ENCODE measurements at regions not wholly inside any gene's neighbourhood (a gene's known extent, or its start where the extent isn't known, plus 50 kb on each side); places are given as distances from the start of the nearest gene placed in this dataset.

DNA sequence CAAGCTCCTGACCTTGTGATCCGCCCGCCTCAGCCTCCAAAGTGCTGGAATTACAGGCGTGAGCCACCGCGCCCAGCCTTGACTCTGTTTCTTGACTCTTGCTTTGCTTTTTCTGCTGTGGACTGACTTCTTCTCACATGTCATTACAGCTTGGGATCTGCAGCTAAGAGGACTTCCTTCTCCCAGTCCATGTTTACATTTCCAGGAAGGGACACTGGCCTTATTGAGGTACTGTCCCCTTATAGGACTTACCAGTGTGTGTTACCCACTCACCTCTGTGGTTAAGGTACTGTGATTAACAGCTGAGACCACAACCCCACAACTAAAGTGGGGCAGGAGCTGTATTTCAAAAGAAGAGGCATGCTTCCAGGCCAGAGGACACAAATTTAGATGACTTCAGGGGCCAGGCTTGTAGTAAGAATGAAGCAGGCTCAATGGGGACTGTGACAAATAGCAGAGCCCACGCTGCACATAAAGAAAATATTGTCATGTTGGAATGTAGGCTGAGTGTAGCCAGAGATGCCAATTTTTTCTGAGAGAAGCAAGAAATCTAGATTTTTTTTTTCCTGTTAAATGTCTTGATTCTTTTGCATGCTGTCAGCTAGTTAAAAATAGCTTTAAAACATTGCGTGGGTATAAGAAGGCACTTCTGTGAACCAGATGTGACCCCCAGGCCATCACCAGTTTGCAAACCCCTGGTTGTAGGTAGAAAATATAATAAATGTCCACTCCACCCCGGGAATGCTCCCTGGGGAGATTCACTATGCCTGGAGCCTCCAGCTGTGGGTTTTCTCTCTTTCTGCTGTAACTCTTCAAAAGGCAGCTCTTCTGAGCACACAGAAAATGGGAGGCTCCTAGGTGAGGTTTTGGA, 75.0 kb downstream of the PTPDC1 start:
- no peak for DNase-seq (ENCODE audit: low read depth)

DNA sequence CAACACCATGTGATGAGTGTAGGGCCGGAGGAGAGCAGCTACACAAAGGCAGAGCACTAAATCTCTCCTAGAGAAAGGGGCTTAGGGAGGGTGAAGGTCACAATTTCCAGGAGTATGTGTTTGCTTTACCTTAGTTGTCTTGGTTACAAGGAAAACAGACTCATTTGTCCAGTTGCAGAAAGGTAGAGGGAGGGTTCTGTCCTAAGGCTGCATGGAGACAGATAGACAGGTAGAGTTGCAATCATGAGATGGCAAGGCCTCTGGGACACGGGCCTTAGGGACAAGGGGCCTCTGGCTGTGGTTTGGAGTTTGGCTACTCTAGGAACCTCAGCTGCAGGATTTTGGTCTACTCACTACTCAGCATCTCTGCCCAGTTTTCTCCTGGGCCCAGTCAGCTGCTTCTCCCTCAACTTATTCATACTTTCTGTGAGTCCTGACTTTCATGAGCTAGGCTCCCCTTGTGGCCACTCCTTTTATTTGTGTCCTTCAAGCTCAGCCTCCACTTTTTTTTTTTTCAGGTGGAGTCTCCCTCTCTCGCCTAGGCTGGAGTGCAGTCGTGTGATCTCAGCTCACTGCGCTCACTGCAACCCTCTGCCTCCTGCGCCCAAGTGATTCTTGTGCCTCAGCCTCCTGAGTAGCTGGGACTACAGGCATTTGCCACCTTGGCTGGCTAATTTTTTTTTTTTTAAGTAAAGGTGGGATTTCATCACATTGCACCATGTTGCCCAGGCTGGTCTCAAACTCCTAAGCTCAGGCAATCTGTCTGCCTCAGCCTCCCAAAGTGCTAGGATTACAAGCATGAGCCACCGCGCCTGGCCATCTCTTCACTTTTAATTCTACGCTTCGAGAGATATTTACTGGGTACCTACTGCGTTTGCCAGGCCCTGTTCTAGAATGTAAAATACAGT, 76.6 kb downstream of the PTPDC1 start:
- DNase-seq (ENCODE audit: low read depth) = peak; percentile 45

DNA sequence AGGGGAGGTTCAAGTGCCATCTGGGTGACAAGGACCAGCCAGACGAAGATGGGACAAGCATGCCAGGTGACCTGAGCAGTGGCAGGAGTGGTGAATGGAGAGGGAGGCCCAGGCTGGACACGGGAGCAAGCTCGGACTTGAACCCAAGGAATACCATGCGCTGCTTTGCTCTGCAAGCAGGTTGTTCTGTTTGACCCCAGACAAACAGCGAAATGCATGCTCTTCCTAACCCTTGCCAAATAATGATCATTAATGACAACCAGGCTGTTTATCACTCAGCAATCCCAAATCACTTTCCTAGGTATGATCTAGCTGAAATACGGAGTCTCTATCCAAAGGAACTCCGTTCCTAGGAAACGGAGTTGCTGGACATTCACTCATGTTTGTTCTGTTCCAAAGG, 77.4 kb downstream of the PTPDC1 start:
- no peak for DNase-seq (ENCODE audit: low read depth)

DNA sequence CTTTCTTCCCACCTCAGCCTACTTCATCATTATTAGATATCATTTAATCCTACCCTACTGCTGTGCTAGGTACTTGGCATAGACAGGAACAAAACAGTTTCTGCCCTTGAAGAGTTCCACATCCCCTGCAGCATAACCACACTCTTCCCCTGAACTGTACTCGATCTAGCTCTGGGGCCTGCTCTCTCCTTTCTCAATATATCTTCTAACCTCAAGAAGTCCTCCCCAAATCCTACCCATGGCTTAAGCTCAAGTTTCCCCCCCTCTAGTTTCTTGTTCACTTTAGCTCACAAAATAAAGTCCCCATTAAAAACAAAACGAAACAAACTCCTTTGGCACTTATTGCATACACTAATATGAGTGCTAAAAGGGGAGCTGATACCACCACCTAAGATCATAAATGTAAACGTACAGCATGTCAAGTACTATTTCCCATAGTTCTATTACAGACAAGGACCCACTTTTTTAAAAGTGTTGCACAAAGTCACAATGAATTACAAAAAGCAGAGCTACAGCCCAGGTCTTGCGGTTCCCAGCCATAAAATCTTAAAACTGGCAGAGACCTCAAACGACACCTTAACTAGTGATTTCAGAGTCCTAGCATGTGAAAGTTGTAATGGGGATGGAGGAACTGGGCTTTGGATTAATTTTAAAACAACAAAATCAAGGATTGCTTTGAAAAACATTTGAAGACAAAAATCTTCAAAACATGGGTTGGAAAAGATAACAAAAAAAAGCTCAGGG, 80.7 kb downstream of the PTPDC1 start:
- no peak for DNase-seq (ENCODE audit: low read depth)

DNA sequence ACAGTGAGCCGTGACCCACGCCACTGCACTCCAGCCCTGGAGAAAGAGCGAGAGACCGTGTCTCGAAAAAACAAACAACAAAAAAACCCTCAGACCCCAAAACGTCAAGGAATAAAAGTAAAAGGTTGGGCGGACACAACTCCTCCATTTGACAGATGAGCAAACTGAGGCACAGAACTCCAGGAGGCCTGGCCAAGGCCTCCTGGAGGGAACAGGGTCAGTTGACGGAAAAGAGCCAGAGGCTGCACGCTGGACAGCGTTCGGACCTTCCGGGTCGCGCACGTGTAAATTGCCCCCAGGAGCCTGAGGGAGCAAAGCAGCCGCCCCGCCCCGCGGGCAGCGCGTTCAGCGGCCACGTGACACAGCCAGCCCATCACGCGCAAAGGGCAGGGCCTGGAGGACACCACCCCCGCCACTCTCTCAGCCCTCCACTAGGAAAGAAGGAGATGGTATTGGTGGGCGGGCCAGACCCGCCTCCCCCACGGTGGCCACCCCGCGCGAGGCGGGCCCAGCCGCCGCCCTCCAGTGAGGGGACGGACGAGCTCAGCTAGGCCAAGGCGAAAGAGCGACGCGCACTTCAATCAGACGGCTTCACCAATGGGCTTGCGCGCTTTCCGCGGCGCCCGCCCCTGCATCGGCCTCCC, 81.5 kb downstream of the PTPDC1 start:
- DNase-seq (ENCODE audit: low read depth) = peak; percentile 98

DNA sequence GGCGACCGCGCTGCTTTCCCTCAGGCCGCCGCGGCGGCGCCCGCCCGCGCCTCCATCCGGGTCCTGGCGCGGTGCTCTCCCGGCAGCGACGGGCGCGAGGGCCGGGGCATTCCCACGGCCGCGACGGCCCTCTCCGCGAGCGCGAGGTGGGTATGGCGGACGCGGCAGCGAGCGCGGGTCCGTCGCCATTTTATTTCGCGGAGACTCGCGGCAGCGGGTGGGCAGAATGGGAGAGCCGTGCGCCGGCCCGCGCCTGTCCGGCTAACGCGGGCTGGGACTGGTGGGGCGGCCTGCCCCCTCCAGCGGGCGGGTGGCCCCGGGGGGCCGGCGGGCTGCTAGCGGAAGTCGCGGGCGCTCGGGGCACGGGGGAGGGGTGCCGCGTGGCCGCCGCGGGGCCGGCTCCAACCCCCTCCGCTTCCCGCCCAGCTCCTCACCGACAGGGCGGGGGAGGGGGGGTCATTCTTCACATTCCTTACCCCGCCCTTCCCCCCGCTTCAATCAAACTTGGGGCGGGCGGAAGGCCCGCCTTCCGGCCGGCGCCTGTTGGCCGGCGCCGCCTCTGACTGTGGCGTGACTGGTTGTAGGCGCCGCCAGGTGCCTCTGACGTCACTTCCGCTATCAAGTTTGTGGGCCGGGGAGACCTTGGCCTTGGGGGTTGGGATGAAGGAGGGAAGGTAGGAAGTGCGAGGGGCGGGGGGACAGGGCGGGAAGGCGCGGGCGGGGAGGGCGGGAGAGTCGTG, 82.1 kb downstream of the PTPDC1 start:
- DNase-seq (ENCODE audit: low read depth) = peak; percentile 97

DNA sequence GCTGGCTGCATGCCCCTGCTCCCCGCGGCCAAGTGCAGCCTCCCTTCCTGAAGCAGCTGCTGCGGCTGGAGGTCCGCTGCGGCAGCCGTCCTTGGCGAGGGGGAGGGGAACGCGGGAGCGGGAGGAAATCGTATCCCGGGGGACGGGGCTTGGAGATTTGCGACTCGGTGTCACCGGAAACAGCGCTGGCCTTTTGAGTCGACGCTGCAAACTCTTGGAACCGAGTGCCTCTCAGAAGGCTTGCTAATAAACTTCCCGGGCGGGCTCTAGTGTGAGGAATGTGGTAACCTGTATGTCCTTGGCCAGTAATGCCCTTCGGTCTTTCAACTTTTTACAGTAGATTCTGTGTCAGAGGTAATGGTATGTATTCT, 82.7 kb downstream of the PTPDC1 start:
- DNase-seq (ENCODE audit: low read depth) = no peak

DNA sequence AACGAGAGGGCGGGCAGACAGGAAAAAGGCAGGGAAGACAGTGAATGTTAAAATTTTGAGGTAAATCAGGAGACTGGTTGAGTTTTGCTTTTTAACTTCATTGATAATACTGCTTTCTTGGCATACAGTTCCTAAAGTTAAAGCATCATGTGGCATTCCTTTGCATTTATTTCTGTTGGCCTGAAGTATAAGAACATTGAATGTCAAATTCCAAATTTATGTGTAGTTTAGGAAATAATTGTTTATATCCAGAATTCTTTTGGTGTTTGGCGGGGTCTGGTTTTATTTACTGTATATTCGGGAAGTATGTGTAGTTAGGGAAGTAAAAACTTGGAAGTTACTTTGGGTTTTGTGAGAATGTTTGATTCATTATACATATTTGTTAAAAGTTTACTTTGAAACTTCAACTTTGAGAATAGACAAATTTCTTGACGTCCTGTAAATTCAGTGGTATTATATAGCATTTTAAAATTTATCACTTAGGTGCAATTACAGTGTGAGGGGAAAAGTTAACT, 83.2 kb downstream of the PTPDC1 start:
- no peak for DNase-seq (ENCODE audit: low read depth)

DNA sequence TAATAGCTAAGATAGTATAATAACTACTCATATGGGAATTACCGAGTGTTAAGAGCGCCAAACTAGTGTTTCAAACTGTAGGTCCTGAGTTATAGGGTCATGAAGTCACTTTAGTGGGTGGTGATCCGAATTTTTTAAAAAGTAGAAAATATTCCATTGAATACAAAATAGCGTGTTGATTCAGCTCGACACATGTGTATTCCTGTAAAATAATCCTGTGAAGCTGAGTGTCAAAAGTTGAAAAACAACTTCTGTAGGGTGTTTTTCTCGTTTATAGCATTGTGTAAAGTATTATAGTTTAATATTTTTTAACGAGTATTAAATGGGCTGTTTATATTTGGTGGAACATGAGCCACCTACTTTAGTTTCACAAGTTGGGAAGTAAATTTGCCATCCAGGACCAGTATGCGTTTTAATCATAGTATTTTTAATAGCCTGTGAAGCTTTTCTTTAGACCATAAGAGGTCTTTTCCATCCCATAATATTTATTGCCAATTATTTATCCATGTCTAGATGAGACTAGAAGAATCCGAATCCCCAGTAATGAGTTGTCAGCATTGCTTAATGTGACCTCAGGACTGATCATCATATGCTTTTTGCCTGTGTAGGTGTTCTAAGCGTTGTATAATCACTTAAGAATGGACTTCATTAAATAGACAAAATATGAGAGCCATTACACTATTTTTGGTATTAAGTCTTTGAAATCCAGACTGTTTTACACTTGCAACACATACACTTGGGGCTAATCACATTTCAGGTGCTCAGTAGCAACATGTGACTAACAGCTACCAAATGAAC, 84.1 kb downstream of the PTPDC1 start:
- DNase-seq (ENCODE audit: low read depth) = no peak

DNA sequence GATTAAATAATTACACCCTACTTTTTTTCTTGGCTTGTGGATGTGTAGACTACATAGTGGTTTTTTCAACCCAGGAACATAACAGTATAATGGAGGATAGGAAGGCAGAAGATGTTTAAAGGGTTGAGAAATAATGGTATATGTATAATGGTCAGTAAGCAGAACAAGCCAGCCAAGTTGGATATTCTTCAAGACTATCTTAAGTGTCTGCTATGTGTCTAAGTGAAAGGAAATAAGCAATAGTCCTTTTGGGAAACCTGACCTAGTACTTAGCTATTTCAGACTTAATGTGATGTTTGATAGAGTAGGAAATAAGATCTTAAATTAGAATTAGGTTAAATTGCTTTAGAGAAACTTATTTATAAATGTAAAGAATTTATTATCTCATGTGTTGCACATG, 85.7 kb downstream of the PTPDC1 start:
- DNase-seq (ENCODE audit: low read depth) = no peak

DNA sequence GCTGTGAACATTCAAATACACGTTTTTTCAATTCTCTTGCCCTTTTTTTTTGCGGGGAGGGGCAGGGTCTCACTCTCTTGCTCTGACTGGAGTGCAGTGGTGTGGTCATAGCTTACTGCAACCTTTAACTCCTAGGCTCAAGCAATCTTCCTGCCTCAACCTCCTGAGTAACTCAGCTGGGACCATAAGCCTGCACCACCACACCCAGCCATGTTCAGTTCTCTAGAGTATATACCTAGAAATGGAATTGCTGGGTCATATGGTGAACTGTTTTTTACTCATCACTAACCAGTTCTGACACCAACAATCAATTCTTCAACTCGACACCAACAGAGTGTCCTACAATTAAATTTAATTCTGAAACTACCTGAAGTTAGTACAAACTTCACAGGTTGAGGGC, 85.5 kb upstream of the ZNF169 start:
- DNase-seq (ENCODE audit: low read depth) = no peak

DNA sequence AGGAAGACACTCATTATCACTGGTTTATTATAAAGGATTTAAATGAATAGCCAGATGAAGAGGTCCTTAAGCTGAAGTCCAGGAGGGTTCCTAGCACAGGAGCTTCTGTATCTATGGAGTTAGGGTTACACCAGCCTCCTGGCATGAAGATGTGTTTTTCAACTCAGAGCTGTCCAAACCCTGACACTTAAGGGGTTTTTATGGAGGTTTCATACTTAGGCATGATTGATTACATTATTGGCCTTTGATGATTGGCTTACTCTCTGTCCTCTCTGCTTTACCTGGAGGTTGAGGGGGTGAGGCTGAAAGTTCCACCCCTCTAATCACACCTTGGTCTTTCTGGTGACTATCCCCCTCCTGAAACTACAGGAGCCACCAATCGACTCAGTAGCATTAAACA, 84.9 kb upstream of the ZNF169 start:
- DNase-seq (ENCODE audit: low read depth) = no peak

DNA sequence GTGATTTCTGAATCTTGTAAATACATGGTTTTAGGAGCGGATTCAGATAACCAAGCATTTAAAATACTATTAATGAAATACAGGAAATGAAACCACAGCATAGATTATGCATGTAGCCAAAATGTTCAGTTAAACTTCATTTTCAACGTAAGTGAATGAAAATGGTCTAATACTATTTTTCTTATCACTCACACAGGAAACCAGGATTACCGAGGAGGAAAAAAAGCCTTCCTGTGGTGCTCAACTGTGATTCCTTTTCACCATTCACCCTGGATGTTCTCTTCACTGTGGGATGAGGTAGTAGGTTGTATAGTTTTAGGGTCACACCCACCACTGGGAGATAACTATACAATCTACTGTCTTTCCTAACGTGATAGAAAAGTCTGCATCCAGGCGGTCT, 83.4 kb upstream of the ZNF169 start:
- no peak for DNase-seq (ENCODE audit: low read depth)

DNA sequence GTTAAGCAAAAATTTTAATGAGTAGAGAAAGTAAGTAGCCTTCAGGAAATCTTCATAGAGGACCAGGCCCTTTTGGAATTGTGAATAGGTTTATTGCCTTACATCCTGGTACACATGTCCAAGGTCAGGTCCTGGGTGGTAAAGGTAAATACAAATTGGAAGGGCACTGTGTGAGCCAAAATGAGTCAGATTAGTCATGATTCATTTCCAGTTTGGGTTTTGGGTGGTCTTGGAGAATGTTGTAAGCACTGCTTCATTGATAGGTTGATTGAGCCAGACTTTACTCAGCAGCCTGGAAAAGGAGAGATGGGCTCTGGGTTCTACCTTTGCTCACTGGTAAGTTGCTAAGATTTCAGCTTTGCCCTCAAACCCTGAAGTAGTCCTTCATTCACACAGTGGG, 82.5 kb upstream of the ZNF169 start:
- DNase-seq (ENCODE audit: low read depth) = no peak

DNA sequence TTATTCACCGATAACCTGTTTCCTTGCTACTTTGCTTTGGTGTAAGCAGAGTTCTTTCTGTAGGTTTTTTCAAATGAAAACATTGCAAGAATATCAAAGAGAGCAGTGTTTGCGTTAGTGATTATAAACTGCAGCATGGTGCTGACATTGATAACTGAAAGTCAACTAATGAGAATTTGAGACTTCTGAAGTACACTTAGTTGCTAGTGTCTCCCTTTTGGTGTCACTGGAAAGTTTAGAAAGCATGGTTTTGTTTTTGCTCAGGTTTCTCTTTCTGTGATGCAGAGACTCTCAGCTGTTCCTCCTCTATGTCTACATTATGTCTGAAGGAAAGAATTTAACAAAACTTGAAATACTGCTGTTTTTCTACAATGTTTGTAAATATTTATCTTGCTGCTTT, 80.2 kb upstream of the ZNF169 start:
- no peak for DNase-seq (ENCODE audit: low read depth)

DNA sequence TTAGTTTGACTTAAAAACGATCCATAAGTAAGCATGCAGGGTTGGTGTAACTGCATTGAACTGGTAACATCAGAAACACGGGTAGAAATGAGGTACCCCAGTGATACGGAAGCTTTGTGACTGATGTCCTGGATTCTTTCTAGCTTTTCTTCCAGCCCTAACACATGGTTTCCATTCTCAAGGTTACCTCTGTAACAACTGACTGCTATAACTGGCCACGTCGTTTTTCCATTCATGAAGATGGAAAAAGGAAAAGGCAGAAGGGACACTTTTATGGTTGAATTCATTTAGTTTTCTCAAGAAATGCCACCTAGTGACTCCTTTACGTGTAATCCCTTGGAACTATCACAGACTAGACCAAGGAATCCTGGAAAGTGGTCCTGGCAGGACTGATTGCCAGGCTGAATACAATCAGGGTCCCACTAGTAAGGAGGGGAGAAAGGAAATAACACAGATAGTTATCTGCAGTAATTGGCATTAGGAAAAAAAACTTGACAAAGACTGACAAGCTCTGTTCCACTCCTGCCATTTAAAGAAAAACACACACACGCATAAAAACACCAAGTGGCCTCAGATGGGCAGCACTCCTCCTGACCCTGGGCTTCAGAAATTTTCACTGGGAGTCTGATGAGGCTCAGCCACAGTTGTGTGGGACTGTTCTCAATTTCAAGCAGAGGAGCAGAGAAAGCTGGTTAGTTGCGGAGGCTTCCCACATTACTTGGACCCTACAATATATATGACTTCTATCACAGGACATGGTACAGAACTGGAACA, 77.5 kb upstream of the ZNF169 start:
- DNase-seq (ENCODE audit: low read depth) = no peak

DNA sequence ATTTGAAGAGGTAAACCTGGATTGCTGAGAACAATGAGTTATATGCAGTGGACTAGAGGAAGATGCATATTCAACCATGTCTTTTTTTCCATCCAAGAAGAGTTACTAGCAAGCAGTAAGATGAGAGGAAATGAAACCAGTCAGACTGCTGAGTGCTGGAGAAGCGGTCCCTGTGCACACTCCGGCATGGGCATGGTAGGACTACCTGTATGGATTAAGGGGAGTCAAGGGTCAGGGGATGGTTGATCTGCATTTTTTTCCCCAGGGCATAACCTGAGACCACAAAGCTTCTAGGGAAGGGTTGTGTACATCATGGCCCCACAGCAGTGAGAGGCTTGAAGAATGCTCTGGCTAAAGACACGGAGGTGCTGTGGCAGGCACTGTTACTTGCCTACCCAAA, 76.6 kb upstream of the ZNF169 start:
- no peak for DNase-seq (ENCODE audit: low read depth)

DNA sequence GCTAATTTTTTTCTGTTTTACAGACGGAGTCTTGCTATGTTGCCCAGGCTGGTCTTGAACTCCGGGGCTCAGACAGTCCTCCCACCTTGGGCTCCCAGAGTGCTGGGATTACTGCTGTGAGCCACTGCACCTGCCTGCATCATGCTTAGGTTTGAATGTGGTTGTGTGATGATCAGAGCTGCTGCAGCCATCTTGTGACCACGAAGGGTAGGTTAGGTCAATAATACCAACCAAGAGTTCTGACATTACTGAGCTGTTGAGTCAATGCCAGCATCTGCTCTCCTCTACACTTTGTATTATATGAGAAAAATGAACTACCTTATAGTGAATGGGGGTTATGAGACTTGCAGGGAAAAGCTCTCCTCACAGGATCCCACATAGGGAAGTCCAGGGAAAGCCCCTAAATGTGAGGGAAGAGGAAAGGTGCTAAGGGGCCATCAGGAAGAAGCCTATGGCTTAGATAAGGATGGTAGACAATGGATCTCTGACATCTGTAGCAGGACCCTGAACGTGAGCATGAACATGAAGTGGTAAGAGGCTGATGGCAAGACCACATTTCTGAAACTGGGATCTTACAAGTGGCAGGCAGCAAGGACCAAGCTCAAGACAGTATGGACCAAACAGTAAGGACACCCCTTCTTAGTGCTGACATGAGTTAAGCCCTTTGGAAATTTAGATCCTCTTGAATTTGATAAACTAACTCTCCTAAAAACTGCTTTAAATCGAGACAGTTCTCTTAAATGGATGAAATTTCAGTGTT, 75.7 kb upstream of the ZNF169 start:
- DNase-seq (ENCODE audit: low read depth) = no peak

DNA sequence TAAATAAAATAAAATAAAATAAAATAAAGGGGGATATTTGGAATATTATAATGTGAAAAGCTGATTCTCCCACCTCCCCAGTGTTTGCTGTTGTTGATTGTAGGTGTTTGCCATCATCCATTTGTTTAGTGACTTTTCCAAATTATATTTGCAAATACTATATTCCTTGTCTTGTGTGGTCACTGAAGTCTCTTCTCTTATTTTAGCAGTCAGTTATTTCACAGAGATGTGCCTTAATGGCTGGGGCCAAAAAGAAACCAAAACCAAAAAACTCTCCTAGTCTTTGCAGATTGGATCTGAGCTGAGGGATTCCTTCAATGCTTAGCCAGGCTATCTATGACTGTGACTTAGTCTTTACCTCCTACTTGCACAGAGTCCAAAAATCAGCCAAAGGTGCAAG, 70.9 kb upstream of the ZNF169 start:
- no peak for DNase-seq (ENCODE audit: low read depth)
